ACC112 (cell line): ENCODE measurements at regions not wholly inside any gene's neighbourhood (a gene's known extent, or its start where the extent isn't known, plus 50 kb on each side); places are given as distances from the start of the nearest gene placed in this dataset.

Experiments used
- H2AFZ ChIP-seq: fragments of 200-600 bp; sonication (generic); one replicate; pipeline ENCODE4 v1.6.0; 2017; ENCODE audit warnings: antibody characterized with exemption, low read length; ENCODE audit not compliant: unreplicated experiment
- H3K27ac ChIP-seq: fragments of 200-600 bp; sonication (generic); 2 replicates; pipeline ENCODE4 v1.5.1; 2014; ENCODE audit warnings: low read depth, mild to moderate bottlenecking, antibody characterized with exemption, low read length, moderate library complexity
- H3K27me3 ChIP-seq: fragments of 200-600 bp; sonication (generic); 2 replicates; pipeline ENCODE4 v1.6.1; 2014; ENCODE audit warnings: mild to moderate bottlenecking, antibody characterized with exemption, low read length, moderate library complexity, mixed read lengths; ENCODE audit not compliant: insufficient read depth
- H3K36me3 ChIP-seq: fragments of 200-600 bp; sonication (generic); 2 replicates; pipeline ENCODE4 v1.6.1; 2016; ENCODE audit warnings: mild to moderate bottlenecking, antibody characterized with exemption, low read length, moderate library complexity, mixed read lengths; ENCODE audit not compliant: insufficient read depth
- H3K4me1 ChIP-seq: fragments of 200-600 bp; sonication (generic); one replicate; pipeline ENCODE4 v1.6.1; 2016; ENCODE audit warnings: low read length, mixed read lengths; ENCODE audit not compliant: insufficient read depth, unreplicated experiment, control insufficient read depth
- H3K4me3 ChIP-seq: fragments of 200-600 bp; sonication (generic); 2 replicates; pipeline ENCODE4 v1.5.1; 2014; ENCODE audit warnings: mild to moderate bottlenecking, low read depth, low read length
- H3K79me2 ChIP-seq: fragments of 200-600 bp; sonication (generic); one replicate; pipeline ENCODE4 v1.6.0; 2016; ENCODE audit warnings: low read length; ENCODE audit not compliant: control insufficient read depth, unreplicated experiment, insufficient read depth

GRCh38 chr3:194003114-194004057 is 132.6 kb upstream of the HES1 start:
- no peak overlapping the region for H2AFZ ChIP-seq
- H3K79me2 ChIP-seq: no peaks in the 10 kb centered on the region
- peak overlapping the region; percentile 95 for H3K27ac ChIP-seq
- no peaks in the 10 kb centered on the region for H3K27me3 ChIP-seq
- peaks cover 31% of the 10 kb centered on the region for H3K4me1 ChIP-seq
- peak overlapping the region; percentile 59 for H3K4me3 ChIP-seq
- no peaks in the 10 kb centered on the region for H3K36me3 ChIP-seq

- H3K4me3 ChIP-seq: no peak overlapping the region; the same call in 1 of the 2 replicates
- H3K79me2 ChIP-seq: no peaks in the 10 kb centered on the region
- H3K27me3 ChIP-seq: no peaks in the 10 kb centered on the region
- H3K4me1 ChIP-seq: peaks cover 31% of the 10 kb centered on the region
- peak overlapping the region; percentile 95; the same call in 1 of the 2 replicates for H3K27ac ChIP-seq
- H2AFZ ChIP-seq: no peak overlapping the region
- no peaks in the 10 kb centered on the region for H3K36me3 ChIP-seq
Measured at GRCh38 chr3:194005930-194006501, 129.9 kb upstream of the HES1 start.

GRCh38 chr3:194007592-194008337 is 128.2 kb upstream of the HES1 start:
- H3K27ac ChIP-seq: no peak overlapping the region
- H3K36me3 ChIP-seq: no peaks in the 10 kb centered on the region
- no peaks in the 10 kb centered on the region for H3K79me2 ChIP-seq
- H2AFZ ChIP-seq: no peak overlapping the region
- peaks cover 5% of the 10 kb centered on the region; the same call in 1 of the 2 replicates for H3K27me3 ChIP-seq
- H3K4me3 ChIP-seq: no peak overlapping the region
- H3K4me1 ChIP-seq: peaks cover 24% of the 10 kb centered on the region

- Histone ChIP-seq H3K27ac (no peak overlapping the region), H3K4me1 (peaks cover 21% of the 10 kb centered on the region), H3K79me2 (no peaks in the 10 kb centered on the region), H3K27me3 (peaks cover 5% of the 10 kb centered on the region; the same call in 1 of the 2 replicates), H2AFZ (no peak overlapping the region), H3K36me3 (no peaks in the 10 kb centered on the region), H3K4me3 (no peak overlapping the region)
Measured at GRCh38 chr3:194009019-194009418, 126.9 kb upstream of the HES1 start.

GRCh38 chr3:194009892-194010533 is 125.9 kb upstream of the HES1 start:
- H3K4me3 ChIP-seq: no peak overlapping the region
- no peaks in the 10 kb centered on the region for H3K79me2 ChIP-seq
- H3K27me3 ChIP-seq: peaks cover 10% of the 10 kb centered on the region; the same call in 1 of the 2 replicates
- no peaks in the 10 kb centered on the region for H3K36me3 ChIP-seq
- no peak overlapping the region for H3K27ac ChIP-seq
- H2AFZ ChIP-seq: no peak overlapping the region
- H3K4me1 ChIP-seq: peaks cover 12% of the 10 kb centered on the region

- Histone ChIP-seq H3K27ac (no peak overlapping the region), H3K36me3 (no peaks in the 10 kb centered on the region)
Measured at GRCh38 chr3:194011807-194012206, 124.1 kb upstream of the HES1 start.

GRCh38 chr3:194013928-194014327 is 122.0 kb upstream of the HES1 start:
- Histone ChIP-seq H3K79me2 (no peaks in the 10 kb centered on the region), H2AFZ (no peak overlapping the region), H3K27me3 (peaks cover 15% of the 10 kb centered on the region; the same call in 1 of the 2 replicates), H3K4me1 (no peaks in the 10 kb centered on the region), H3K4me3 (no peak overlapping the region), H3K36me3 (no peaks in the 10 kb centered on the region), H3K27ac (no peak overlapping the region)

More at GRCh38 chr3:194011807-194012206, 124.1 kb upstream of the HES1 start:
- peaks cover 15% of the 10 kb centered on the region; the same call in 1 of the 2 replicates for H3K27me3 ChIP-seq
- no peaks in the 10 kb centered on the region for H3K4me1 ChIP-seq
- no peak overlapping the region for H3K4me3 ChIP-seq
- H2AFZ ChIP-seq: no peak overlapping the region
- no peaks in the 10 kb centered on the region for H3K79me2 ChIP-seq

- Histone ChIP-seq H3K4me3 (no peak overlapping the region), H3K36me3 (no peaks in the 10 kb centered on the region), H2AFZ (no peak overlapping the region), H3K27me3 (peaks cover 15% of the 10 kb centered on the region; the same call in 1 of the 2 replicates), H3K27ac (no peak overlapping the region), H3K79me2 (no peaks in the 10 kb centered on the region), H3K4me1 (no peaks in the 10 kb centered on the region)
Measured at GRCh38 chr3:194014756-194015155, 121.2 kb upstream of the HES1 start.

GRCh38 chr3:194019398-194020165 is 116.4 kb upstream of the HES1 start:
- H2AFZ ChIP-seq: no peak overlapping the region
- no peak overlapping the region for H3K27ac ChIP-seq
- H3K4me3 ChIP-seq: no peak overlapping the region
- 0 out of 2 replicates have a peak, but pooled peaks cover 9% of the 10 kb centered on the region for H3K27me3 ChIP-seq
- no peaks in the 10 kb centered on the region for H3K79me2 ChIP-seq
- H3K36me3 ChIP-seq: no peaks in the 10 kb centered on the region
- H3K4me1 ChIP-seq: no peaks in the 10 kb centered on the region
